Skin of body (tissue), 1 donor: ENCODE measurements at regions not wholly inside any gene's neighbourhood (a gene's known extent, or its start where the extent isn't known, plus 50 kb on each side); places are given as distances from the start of the nearest gene placed in this dataset.

Experiments used
- DNase-seq: peaks from one replicate; lab custom pipeline; 2025; lab: John Stamatoyannopoulos, UW

DNA sequence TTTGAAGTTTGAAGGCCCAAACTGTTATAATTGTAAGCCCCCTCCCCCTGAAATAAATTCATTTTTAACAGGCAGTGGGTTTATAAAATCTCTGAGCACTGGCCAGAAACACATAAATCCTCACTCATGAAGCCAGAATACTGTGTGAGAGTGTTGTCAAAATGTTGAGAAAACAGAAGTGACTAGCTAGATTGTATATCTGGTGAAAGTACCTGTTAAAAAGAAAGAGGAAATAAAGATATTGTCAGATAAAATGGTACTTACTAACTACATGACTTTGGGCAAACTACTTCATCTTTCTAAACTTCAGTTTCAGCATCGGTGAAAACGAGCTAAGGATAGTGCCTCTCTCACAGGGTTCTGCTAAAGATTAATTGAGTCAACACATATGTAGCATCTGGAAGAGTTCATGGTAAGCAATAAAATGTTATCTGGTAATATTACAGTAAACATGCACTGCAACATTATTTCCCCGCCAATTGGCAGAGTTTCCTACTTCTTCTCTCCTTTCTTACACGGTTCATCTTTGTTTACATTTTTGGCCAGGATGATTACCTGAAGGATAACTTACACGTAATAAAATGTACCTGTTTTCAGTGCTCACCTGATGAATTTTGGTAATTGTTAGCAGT is 202.5 kb upstream of the CHRM2 start:
- no peak for DNase-seq

DNA sequence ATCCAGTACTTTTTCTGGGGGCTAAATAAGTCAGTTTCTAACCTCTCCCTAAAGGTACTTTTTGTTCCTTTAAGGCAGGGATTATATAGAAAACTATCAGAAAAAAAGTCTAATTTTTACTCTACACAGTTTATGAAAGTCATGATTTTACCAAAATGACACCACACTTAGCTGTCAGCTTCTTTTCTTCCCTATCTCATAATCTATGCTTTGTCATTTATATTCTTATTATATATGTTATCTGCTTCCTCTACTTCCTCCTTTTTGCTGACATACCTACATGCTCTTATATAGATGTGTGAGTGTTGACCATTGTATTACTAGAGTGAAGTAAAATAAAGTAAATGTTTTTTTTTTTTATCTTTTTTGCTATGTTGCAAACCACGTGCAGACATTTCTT is 203.9 kb upstream of the CHRM2 start:
- no peak for DNase-seq

DNA sequence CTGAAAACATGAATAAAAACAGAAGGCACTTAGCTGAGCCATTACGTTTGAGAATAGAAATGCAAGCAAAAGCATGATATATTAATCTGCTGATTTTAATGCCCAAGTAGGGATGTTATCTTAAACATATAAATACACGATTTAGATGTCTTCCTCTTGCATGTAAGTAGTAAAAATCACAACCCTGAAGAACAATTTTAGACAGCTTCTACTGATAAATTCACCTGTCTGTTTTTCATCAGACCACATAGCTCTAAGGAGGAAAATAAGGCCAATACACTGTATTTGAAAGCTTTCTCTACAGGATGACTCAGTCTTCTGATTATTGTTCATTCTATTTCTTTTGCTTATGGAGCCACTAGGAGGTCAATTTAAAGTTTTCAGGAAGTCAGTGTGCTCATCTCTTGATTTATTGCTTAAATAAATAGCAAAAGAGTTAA is 210.9 kb upstream of the CHRM2 start:
- no peak for DNase-seq

DNA sequence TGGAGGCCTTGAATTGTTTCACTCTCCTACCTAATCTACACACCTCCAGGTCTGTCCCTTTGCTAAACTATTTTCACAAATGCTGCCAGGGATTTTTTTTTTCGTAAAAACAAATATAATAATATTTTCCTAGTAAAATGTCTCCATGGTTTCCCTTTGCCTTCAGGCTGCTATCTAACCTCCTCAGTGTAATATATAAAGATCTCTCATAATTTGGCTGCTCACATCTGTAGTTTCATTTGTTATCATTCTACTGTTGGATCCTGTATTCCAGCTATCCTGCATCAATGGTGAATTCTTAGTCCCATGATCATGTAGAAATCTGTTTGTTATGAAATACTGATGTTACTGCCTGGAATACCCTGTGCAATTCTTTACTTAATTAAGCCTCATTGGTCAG is 211.9 kb upstream of the CHRM2 start:
- DNase-seq: no peak

DNA sequence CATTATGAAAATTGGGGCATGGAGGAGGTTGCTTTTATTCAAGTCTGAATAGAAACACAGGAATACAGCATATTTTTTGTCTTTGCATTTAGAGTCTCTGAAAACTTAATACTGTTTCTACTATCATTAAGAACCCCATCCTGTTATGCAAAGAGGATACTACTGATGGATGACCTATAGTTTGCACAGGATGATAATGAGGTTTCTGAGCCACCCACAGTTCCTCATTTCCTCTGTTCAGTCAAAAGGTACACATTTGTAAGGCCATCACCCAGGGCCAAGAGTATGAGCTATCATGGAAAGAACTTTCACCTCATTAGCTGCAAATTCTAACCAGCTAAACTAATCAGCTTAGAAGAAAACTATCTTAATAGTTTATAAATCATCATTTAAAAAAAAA is 213.0 kb upstream of the CHRM2 start:
- DNase-seq: no peak

DNA sequence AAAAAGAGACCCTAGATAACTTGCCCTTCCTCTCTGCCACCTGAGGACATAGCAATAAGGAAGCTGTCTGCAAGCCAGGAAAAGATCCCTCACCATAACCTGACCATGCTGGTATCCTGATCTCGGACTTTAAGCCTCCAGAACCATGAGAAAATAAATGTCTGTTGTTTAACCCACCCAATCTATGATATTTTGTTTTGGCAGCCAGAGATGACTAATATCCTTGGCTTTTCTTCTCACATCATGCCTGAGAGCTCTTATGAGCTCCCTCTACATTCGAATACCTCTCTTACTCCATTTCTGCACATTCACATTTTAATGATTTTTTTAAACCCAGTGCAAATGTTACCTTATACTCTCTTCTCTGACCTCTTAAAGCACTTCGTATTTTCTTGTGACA is 214.0 kb upstream of the CHRM2 start:
- no peak for DNase-seq

DNA sequence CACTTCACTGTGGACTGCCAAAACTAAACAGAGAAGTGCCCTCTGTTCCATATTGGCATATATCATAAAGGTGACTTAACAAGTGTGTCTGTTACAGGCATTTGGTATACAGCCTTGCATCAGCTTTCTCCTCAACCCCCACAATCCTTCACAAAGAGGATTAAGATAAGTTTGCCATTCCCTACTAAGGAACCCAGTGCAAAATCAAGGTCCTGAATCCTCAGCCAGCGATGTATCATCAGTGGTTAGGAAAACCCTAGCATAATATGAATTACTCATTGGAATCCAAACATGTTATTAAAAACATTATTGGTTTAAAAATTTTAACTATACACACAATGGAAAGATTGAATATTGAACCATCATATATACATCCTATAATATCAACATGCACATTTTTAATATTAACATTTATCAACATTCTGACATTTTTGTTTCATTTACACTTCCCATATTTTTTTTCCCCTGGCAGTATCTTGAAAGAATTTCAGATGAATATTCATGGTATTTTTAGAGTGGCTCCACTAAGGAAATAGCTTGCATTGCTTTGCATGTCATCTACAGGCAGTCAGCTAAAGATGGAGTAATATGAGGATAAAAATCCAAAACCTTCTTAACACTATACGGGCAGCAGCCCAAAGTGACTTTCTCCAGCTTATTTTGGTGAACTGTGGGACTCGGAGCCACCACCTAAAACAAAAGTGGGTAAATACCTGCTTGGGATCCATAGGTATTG is 215.6 kb upstream of the CHRM2 start:
- DNase-seq: no peak

DNA sequence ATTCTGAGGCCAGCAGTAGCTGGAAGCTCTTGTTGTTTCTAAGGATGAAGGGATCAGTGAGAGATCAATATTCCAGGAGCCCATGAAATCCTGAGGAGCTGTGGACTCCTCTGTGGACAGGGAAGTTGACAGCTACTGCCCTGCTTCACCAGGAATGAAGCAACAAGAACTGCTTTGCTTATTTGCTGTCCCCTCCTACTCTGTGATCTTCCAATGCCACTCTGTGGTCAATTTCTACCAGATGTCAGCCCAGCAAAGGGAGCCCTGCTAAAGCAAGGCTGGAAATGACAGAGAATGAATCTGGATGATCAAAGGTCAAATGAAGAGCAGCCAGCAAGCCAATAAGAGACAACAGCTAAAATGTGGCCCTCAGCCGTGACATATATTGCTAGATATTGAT is 227.5 kb upstream of the CHRM2 start:
- DNase-seq: no peak

DNA sequence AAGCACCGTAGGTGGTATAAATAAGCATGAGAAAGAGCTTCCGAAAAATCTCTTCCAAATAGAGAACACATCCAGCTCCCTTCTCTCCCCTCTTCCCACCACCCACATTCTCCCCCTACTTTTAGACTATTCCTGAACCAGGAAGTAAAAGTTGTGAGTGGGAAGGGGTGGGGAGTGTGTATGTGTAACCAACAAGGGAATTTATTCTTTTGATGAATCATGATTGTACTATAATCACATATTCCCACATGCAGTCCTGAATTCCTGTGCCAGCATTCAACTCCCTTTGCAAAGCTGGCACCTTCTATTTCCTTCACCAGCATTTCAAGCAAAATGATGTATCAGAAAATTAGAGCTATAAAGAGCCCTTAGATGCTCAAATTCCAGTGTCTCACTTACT is 230.6 kb upstream of the CHRM2 start:
- DNase-seq: no peak

DNA sequence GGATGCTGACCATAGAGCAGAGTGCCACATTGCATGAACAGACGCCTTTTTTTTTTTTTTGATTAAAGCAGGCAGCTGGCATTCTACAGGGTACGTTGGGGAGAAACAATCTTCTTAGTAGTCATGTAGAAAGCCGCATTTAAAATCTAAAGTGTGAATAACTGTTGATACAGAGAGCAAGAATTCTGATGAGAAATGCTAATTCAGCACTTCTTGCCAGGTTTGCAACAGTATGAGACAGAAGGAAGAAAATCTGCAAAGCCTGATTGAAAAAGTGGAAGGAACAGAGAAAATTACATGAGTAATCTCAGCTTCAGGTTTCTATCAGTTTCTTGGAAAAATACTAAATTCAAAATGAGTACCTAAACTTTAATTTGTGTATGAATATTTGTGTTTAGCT is 232.7 kb upstream of the CHRM2 start:
- DNase-seq: no peak

DNA sequence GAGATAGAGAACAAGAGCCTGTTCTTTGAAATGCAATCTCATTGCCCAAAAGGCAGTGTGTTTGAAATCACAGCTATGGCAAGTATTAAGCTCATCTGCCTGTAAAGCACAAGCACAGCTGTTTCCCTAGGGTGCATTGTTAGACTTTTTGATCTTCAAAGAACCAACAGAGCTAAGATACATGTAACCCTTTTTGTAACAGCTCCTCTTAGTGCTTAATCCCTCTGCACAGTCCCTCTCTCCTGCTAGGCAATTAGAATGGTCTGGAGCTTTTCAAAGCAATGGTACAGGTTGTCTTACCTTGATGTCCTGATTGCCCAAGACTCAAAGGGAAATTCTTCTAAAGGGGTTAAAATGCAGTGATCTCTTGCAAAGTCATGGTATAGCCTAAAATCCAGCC is 249.6 kb upstream of the CHRM2 start:
- no peak for DNase-seq

DNA sequence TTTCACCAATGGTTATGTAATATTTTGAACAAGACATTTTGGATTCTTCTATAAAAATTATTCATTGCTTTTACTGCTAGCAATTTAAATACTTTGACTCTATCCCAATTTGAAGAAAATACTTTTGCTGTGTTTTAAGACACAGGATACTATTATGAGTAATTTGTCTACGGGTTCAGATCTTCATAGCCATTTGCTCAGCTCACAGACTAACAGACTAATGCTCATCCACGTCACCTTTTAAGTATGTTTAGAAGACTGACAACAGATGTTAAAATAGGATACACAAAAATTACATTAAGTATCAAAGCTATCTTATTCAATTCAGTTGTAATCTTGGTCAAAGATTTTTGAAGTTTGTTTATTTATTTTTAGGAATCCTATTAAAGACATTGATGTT is 251.3 kb upstream of the CHRM2 start:
- no peak for DNase-seq

DNA sequence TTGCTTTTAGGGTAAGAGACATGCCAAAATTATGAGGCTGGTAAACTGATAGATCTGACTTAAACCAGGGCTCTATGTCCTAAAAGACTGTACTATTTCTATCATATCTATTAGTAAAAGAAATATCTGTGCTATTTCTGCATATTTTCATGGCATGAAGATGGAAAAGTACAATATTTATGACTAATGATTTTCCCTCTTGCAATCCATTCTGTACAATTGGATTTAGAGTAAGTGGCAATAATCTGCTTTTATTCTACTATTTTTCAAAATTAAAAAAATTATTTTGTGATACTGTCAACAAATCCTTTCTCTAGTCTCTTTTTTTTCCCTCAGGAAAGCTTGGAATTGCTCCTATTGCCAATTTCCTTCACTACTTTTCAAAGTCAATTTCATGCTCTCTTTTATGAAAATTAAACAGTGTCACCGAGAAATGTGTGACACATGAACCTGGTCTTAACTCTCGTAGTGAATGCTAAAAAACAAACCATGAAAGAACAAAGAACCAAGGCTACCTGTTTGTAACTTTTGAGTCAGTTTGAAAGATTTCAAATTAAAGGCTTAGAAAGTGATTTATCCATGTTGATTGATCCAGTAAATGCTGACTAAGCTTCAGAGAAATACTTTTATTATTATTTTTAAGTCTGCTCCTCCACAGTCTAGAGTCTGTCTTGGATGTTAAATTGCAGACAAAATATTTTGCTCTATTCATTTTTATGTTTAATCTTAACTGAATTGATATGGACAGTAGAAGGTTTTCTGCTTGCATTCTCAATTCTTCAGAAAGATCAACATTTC is 262.7 kb upstream of the CHRM2 start:
- no peak for DNase-seq

DNA sequence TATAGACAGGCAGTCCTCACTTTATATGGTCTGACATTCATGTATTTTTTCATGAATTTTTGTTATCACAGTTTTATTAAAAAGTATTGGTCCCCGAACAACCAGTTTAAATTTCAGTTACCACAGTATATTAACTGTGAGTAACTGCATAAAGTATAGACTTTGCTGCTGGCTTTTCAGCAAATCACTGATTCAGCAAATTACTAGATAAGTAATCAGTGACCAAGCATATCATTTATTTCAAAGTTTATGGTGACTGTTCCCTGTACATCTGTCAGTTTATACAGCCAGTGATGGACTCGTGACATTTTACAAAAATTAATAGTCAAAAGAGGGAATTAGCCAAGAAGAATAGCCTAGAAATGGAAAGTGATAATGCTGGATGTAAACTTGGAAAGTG is 266.7 kb upstream of the CHRM2 start:
- no peak for DNase-seq

DNA sequence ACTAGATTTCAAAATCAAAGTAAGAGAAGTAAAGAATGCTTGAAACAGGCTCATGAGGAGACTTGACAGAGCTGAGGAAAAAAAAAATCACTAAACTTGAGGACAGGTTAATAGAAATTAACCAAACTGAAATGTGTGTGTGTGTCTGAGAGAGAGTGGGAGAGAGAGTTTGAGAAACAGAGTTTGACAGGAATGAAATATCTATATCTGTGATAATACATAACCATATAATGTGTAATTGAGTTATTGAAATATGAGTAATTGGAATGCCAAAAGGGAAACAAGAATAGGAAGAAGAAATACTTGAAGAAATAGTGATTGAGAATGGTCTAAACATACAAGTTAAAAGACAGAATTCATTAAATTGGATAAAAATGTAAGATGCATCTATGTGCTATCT is 268.0 kb upstream of the CHRM2 start:
- DNase-seq: no peak

DNA sequence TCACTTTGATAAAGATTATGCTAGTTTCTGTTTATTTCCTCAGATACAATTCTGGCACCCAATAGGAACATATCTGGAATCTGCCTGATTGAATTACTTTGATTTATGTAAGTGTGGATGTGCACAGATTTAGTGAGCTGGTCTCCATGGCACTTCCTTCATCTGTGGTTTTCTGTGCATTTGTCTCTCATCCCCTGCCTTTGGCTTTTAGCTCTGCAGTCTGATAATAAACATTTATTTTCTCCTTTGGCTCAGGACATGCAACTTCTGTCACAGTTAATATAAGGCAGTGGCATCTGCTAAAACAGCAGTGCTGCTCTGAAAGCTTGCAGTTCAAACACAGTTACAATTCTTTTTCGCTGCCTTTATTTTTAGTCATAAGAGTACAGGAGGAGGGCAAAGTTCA is 273.7 kb upstream of the CHRM2 start:
- DNase-seq: no peak

DNA sequence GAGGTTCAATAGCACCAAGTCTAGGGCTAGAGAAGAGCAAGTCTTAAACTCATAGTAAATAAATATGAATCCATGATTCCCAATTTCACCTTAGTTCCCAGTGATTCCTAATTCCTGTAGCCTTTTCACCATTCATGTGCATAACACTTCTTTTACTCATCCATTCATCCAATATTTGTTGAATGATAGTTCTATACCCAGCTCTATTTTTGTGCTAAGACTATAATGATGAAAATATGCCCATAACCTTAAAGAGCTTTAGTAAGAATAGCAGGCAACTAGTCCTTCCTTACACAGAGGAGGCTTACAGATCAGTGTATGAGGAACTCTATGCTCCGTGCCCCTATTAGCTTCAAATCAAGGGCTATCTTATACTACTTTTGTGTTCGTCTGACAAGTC is 280.2 kb upstream of the CHRM2 start:
- DNase-seq: no peak

DNA sequence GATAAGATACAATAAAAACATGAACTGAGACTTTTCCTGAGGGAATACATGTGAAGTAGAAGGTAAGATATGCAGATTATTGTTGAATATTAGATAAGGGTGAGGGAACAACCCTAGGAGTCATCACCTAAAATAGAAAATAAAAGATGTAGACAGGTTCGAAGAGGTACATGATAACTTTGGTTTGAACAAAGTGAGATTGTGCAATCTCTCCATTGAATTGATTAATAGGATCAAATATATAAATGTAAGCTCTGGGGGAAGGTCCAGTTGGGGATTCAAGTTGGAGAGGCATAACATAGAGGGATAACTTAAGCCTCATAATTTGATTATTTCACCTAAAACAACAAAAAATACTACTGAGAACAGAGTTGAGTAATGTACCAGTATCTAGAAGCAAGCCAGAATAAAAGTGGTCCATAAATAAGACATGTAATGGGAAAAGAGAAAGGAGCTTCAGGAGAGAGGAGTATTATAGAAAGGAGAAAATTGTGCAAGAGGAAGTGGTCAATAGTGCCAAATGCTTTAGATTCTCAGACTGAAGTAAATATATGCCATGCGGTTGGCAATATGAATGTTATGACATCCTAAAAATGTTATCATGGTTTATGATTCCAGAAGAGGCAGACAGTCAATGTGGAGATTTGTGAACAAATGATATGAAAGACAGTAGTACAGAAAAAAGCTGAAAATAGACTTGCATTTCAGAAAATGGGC is 282.3 kb upstream of the CHRM2 start:
- DNase-seq: no peak

DNA sequence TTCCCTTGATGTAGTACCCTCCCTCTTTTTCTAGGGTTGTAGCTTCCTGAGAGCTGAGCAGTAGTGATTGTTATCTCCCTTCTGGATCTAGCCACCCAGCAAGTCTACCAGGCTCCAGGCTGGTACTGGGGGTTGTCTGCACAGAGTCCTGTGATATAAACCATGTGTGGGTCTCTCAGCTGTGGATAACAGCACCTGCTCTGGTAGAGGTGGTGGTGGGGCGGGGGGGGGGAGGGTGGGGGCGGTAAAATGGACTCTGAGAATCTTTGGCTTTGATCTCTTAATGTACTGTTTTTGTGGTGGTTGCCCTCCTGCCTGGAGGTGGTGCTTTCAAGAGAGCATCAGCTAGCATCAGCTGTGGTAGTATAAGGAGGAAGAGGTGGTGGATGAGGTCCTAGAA is 302.0 kb upstream of the CHRM2 start:
- no peak for DNase-seq

DNA sequence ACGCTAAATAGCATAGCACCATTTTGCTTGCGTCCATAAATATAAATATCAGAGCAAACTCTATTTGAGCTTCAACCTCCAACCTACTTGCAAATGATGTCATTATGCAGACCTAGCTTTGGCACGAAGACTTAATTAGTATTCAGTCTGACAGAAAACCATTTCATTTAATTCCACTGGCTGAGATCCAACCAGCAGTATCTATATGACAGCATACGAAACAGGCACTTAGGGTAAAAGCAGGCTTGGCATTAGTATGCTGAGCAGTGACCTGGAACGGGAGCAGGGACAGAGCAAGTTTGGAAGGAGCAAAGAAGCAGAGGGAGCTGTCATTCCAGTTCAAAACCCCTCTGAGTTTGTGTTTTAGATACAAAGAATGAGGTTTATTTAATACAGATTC is 312.5 kb upstream of the CHRM2 start:
- no peak for DNase-seq

DNA sequence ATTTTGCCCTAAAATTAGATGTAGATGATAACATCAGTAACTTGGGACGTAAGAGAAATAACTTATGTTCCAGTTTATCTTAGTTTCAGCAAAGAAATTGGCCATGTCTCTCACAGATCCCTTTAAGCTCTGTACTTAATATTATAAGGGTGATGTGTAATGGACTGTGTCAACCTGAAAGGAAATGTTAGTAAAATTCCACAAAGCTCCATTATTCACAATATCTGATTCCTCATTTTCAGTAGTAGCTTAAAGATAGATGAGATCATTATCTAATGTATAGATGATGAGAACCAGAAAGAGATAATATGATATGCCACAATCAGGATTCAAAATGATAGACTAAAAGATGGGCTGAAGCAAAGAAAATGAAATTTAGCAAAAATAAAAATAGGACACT is 316.8 kb upstream of the CHRM2 start:
- DNase-seq: no peak

DNA sequence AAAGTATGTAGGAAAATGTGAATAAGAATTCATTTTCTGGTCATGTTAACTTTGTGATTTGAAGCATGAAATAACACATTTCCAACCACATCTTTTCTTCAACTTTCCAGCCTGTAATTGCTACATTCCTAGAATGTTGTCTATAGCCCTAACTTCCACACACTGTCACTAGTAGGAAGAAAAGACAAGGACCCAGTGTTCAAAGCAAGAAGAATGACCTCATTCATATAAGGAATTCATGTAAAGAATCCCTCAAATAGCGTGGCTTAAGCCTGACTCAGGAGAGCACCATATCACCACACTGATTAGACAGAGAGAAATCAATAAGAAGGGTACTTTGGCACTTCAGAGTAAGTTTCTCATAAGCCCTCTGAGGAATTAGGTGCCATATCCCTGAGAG is 318.7 kb upstream of the CHRM2 start:
- no peak for DNase-seq
